Muscle of arm (tissue), 1 donor: ENCODE measurements at regions not wholly inside any gene's neighbourhood (a gene's known extent, or its start where the extent isn't known, plus 50 kb on each side); places are given as distances from the start of the nearest gene placed in this dataset.
"Not testable (repeated sequence)": the region's sequence is repeated elsewhere in the genome, so short reads cannot be mapped to it uniquely, and the experiment has no call there.

Experiments
- DNase-seq: peaks from one replicate; pipeline ENCODE4 v3.0.0-alpha.2; 2013

DNA sequence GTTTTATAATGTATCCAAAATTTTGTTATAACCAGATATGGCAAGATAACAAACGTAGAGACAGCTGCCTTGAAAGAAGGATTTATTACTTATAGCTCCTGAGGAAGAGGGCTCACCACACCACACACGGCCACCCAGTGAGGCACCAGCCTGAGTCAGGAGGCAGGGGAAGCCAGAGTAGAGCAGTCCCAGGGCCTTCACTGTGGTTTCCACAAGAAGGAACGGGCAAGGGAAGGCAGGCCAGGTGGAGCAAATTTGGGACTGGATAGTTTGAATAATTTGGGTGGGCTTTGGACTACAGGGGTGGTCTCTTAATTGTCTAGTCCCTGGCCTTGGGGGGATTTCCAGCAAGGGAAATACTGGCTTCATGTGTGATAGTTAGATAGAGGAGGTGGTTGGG, 72.5 kb downstream of the RRAGC start:
- DNase-seq = no peak

DNA sequence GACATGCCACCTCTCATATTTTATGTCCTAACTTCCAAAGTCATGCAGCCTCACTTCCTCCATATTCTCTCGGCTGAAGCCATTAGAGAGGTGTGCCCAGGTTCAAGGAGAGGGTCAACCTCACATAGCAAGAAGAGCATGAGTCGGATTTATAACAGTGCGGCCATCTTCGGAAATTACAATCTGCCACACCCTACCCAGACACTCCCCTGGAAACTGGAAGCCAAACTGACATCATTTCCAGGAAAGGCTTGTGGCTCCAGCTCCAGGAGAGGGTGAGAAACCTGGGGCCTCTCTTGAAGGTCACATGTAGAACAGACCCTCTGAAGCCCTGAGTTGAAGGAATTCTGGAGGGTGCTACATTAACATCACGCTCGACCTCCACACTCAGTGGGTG, 73.5 kb downstream of the RRAGC start:
- no peak for DNase-seq

DNA sequence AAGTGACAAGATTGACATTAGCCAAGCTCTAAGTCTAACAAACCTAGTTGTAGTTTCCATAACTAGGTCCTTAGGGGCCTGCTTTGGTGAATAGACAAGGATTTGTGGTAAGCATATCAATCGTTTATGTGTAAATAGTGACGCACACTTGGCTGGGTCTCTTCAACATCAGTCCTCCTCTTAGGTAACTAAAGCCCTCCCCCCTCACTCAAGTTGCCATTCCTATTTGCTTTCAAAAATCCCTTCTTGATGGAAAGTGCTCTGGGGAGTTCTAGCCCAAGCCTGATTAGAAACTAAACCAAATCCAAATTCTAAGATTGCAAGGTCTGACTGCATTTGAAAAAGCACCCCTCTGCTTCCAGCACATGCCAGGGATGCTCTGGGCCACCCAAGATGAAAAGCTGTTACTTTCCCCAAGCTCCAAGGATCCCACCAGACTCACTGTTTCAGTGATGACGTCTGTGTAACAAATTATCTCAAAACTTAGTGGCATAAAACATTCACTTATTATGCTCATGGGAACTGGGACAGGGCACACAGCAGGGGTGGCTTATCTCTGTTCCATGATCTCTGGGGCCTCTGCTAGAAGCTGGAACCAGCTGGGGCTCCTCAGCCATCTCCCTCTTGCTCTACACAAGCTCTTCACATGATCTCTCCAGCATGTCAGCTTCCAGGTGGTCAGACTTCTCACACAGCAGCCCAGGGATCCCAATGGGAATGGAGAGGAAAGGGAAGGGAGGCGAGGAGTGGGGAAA, 74.1 kb downstream of the RRAGC start:
- DNase-seq = no peak

DNA sequence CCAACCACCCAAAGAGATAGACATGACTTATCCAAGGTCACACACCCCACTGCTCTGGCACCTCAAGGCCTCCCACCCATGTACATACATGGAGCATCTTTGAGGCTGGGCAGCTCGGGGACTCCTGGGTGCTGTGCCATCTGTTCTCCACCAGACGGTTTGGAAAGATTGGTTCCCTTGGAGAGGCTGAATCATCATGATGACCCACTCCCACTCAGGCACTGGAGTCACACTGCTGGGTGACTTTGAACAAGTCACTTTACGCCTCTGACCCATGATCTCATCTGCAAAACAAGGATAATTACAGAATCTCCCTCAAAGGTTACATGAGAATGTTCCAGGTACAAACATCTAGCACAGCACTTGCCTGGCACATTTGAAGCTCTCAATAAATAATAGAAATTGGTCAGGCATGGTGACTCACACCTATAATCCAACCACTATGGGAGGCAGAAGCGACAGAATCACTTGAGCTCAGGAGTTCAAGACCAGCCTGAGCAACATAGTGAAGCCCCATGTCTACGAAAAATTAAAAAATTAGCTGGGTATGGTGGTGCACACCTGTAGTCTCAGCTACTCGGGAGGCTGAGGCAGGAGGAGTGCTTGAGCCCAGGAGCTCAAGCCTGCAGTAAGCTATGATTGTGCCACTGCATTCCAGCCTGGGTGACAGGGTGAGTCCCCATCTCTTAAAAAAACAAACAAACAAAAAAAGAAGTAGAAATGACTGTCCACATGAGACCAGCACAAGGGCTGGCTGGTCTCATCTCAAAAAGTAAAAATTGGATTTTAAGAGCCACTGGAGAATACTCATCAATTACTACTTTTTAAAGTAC, 74.9 kb downstream of the RRAGC start:
- DNase-seq = no peak

DNA sequence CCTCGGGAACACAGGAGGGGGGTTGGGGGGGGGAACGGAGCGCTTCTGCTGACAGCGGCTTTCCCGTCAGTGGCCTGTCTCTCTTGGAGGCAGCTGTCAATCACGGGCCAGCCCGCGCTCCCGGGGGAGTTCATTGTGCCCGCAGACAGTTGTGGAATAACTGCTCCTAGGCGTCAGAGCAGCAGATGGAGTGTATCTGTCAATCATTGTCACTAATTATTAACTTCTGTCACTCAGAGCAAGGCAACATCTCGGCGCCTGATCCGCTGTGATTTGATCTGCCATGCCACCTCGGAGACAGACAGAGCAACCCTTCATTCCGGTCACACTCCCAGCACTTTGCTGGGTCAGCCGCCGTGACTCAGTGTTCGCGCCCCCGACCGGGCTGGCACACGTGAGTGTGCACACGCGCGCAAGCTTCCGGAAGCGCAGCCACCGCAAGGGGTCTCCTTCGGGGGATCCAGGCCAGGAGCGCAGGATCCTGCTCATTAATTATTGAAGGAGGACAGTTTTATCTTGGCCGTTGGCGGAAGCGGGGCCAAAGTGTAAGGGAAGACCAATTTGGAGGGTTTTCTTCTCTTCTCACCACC, 75.8 kb downstream of the RRAGC start:
- no peak for DNase-seq

DNA sequence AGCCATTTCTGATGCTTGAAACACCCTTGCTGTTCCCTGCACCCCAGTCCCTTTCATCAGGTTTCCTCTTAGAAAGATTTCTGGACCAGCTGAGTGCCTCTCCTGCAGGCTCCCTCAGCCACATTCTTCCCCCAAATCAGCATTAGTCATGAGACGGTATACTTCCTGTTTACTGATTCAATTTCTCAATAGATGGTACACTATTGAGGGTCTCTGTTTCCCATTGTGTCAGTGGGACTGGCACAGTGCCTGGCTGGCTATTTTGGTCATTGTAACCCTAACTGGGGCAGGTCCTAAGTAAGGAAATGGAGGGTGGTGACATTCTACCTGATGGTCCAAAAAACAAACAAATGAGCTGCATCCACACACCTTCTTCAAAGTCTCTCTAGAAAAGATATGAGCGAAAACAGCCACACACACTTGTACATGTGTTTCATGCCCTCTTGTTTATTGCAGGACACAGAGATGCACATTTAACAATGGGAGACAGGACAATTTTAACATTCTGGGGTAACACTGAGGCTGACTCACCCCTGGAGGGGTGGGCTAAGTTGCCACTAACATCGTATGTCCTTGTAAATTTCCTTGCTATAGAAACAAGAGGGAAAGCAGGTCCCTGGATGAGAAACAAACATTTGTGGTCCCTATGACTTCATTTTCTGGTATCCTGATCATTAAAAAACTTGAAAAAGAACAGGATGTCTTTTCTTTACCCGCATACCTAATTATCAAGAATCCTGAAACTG, 77.5 kb downstream of the RRAGC start:
- DNase-seq = no peak

DNA sequence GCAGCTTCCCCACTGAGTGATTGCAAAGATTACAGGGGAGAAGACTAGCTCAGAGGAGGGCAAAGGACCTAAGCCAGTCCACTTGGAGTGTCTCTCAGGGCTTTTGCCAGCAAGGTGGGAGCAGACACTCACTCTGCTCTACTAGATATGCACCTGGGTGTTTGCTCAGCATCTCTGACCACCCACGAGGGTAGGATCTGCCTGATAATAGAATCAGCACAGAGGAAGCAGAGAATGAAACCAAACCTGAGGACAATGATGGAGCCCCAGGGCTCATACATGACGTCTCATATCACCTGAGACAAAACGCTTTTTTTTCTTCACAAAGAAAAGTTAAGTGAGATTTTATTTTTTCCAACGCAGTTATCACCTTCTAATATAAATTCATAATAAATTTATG, 79.4 kb downstream of the RRAGC start:
- no peak for DNase-seq

DNA sequence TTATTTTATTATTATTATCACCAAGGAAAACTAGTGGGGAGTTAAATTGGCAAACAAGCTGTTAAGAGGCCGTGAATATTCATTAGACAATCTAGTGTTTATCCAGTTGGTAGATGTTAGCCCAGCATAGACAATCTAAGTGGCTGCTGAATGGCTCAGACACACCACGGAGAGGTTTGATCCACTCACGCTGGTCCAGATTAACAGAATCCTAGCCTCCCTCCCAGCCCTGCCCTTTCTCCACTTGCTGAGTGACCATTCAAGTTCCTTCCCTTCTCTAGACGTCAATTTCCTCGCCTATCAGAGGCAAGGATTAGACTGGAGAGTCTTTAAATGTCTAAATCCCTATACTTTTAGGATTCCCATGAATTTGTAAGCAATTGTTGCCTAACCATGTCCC, 80.1 kb downstream of the RRAGC start:
- DNase-seq = no peak

DNA sequence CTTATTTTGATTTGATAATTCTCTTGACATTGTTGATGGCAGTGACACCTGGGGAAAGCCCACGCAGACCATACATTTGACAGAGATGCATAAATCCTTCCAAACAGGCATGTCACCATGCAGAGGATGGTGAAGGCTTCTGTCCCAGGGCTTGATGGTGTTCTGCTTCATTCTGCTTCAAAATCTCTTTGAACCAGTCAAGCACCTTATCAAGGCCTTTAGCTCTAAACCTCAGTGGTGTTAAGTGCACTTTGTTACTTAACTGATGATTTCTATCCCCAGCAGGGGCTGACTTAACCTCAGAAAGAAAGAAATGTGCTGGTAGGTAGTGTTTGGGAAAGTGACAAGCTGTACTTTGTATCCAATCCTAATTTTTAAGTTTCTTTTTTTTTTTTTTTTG, 81.1 kb downstream of the RRAGC start:
- DNase-seq = no peak

DNA sequence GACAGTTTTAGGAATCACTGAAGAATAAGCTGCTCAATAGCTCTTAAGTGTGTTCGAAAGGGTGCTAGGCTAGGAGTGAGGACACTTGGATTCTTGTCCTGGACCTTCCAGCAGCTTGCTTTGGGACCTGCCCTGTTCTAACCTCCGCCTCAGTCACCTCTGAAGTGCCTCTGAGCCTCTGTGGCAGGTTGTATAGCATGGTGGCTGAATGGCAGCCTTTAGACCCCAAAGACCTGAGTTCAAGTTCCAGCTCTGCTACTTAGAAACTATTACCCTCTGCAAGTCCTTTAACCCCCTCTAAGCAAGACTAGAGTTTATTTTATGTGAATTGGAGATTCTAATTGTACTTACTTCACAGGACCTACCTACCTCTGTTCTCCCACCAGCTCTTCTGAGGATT, 81.5 kb downstream of the RRAGC start:
- no peak for DNase-seq

DNA sequence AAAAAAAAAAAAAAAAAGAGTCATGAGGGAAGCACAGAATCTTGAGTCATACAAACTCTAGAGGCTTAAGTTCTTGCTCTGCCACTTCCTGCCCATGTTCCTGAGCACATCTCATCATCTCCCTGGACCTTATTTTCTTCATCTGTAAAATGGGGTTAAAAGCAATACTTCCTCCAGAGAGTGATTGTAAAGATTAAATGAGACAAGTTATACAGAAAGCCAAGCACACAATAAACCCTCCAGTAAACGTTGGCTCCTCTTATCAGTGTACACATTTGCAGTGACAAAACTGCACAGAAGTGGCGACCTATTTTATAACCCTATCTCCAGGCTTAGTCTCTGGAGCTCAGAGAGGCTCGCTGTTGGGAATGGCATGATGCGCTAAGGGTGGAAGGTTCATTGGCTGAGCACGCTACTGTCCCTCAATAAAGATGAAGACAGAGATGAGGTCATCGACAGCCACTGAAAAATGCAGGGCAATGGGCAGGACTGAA, 82.1 kb downstream of the RRAGC start:
- no peak for DNase-seq

DNA sequence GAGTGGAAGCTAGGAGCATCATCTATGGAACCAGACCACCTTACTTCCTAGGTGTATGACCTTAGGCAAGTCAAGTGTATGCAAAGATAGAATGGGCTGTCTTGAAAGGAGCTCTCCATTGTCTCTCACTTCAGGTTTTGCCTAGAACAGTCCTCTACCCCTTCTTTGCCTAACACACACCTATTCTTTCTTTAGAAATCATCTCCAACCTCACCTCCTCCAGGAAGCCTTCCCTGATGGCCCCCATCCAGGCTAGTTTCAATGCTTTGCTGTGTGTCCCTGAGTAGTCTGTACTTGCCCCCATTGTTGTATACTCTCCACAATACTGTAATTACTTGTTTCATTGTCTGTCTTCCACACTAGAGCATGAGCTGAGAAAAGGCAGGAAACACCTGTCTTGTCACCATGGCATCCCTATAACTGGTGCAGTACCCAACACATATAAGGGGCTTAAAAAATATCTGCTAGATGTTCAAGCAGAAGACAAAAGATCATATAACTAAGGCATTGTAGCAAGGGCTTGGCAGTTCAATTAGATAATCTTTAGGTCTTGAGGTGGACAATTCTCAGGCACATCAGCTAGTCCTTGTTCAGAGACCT, 83.0 kb downstream of the RRAGC start:
- no peak for DNase-seq

DNA sequence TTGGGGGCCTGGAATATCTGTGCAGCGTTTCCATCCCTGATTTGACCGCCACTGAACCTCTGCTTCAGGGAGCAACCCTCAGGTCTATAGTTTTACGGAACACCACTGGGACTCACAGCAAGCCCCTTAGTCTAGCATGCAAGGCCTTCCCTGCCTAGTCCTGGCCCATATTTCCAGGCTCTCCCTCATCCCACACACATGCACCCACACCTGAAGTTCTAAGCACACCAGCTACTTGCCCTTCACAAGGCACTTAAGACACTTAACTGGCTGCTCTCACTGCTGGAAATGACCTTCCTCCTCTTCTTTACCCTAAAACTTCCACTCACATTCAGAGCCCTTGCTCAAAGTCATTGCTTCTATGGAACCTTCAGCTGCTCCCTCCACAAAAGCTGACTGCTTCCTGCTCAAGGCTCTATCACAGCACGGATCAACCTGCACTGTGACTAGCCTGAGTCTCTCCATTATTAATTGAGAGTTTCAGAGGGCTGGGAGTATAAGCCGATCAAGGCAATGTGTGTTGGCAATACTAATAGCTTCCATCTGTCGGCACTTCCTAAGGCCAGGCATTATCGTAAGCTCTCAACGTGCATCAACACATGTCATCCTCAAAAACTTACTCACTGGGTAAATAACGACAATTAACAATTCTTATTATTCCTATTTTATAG, 84.3 kb downstream of the RRAGC start:
- no peak for DNase-seq

DNA sequence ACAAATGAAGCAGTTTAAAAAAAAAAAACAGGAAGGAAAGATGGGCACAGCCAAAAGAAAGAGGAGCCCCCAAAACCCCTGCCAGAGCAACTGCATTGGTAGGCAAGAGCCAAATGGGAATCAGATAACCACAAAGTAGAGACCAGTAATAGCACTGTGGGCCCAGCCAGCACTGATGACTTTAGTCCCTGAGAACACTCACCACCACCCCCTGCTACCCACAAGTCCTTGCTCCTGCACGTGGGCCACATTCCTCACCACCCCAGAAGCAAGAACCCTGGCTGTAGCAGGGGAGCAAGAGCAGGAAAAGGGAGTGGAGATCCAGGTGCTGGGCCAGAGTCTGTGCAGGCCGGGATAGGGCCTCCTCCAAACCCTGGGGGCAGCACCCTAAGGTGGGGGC, 86.1 kb downstream of the RRAGC start:
- DNase-seq = no peak

DNA sequence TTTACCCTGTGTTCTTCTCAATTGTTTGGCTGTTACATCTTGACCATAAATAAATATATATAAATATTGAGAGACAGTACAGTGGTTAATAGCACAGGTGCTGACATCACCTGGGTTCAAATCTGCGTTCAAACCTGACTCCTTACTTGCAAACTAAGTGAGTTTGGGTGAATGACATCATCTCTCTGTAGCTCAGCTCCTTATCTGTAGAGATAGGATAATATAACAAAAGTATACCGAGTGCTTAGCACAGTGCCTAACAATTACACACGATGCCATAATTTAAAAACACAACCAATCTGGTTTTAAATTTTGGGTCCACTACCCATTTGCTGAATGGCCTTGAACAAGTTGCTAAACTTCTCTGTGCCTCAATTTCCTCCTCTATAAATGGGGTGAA, 86.6 kb downstream of the RRAGC start:
- DNase-seq = no peak

DNA sequence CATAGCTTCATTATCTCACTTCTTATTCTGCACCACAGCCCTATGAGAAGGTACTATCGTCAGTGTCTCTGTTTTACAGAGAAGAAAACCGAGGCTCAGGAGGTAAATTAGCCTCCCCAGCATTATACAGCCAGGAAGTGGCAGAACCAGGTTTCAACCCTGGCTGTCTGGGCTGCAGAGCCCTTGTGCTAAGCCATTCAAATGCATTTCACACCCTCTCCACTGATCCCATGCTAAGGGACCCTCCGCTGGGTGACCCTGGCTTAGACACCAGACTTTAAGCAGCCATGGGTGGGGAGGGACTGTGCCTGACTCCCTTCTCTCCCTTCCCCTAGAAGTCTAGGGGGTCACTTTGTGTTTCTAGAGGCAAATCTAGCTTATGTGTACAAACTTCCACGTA, 87.5 kb downstream of the RRAGC start:
- no peak for DNase-seq

DNA sequence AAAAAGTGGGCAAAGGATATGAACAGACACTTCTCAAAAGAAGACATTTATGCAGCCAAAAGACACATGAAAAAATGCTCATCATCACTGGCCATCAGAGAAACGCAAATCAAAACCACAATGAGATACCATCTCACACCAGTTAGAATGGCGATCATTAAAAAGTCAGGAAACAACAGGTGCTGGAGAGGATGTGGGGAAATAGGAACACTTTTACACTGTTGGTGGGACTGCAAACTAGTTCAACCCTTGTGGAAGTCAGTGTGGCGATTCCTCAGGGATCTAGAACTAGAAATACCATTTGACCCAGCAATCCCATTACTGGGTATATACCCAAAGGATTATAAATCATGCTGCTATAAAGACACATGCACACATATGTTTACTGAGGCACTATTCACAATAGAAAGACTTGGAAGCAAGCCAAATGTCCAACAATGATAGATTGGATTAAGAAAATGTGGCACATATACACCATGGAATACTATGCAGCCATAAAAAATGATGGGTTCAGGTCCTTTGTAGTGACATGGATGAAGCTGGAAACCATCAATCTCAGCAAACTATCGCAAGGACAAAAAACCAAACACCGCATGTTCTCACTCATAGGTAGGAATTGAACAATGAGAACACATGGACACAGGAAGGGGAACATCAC, 88.9 kb downstream of the RRAGC start:
- not testable (repeated sequence) for DNase-seq

DNA sequence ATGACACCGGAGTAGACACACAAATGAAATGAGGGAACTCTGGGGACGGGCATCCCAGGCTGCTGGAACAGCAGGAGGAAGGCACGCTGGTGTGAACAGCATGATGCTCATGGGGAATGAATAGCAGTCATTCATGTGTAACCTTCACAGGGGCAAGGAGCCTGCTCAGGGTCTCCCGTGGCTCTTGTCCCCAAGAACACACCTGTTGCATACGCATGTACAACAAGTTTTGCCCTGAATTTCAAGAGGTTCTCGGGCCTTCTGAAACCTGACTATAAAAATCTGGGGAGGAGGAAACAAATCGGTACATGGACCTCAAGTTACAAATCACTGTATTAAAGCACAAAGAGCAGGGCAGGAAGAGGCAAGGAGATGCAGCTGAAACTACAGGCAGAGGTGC, 93.4 kb downstream of the RRAGC start:
- no peak for DNase-seq

DNA sequence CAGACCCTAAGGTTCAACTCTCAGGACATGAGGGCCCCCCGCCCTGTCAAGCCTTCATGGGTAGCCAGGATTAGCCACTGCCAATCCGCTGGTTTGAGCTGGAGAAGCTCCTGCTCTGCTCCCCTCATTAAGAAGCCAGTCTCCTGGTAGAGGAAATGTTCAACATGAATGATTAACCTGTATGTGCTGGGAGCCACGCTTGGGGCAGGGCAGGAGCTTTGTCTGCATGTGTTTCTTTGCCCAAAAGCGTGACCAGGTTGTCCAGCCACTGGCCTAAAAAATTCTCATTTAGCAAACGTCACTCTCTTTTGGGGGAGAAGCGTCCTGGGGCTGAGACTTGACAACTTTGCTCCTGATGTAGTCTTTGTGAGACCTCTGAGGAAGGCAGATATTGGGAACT, 96.5 kb downstream of the RRAGC start:
- no peak for DNase-seq

DNA sequence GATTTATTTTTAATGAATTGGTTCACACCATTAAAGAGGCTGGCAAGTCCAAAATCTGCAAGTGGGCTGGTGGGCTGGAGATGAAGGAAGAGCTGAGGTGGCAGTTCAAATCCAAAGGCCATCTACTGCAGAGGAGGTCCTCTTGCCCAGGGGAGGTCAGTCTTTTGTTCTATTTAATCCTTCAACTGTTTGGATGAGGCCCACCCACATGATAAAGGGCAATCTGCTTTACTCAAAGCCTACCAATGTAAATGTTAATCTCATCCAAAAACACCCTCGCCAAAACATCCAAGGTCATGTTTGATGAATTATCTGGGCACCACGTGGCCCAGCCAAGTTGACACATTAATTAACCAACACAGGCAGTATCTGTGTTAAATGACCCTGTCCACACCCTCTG, 99.0 kb downstream of the RRAGC start:
- no peak for DNase-seq

DNA sequence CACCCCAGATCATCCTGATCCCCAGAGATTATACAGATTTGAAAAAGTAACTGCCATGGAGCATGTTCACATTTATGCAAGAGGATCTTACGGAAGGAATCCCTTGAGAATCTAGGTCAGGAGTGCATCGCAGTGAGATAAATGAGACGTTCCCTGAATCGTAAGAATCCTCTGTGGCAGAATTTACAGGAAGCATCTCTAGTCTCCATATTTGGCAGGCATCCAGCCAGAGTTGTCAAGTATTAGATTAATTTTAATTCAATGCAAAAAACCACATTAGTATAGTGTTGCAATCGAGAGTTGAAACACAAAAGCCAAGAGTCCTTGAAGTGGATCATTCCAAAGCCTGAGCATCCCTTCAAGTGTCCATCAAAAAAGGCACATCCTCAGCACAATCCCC, 100.8 kb downstream of the RRAGC start:
- no peak for DNase-seq
